Mesenchymal stem cell (in vitro differentiated cells and primary cell): ENCODE measurements at regions not wholly inside any gene's neighbourhood (a gene's known extent, or its start where the extent isn't known, plus 50 kb on each side); places are given as distances from the start of the nearest gene placed in this dataset.

Experiments
- DNase-seq: peaks from one replicate; pipeline ENCODE4 v3.0.0-alpha.2; 2013
- H2AFZ ChIP-seq: one replicate; pipeline ENCODE4 v1.6.1; 2013; ENCODE audit warnings: low read depth, mild to moderate bottlenecking, control low read depth, inconsistent platforms, low read length, moderate library complexity
- H2AK5ac ChIP-seq: 2 replicates; pipeline ENCODE4 v1.6.1; 2013; ENCODE audit warnings: low read length, moderate library complexity, mild to moderate bottlenecking, inconsistent platforms; ENCODE audit not compliant: severe bottlenecking
- H2BK120ac ChIP-seq: one replicate; pipeline ENCODE4 v1.6.1; 2013; ENCODE audit warnings: low read depth, mild to moderate bottlenecking, inconsistent platforms, low read length, moderate library complexity
- H2BK12ac ChIP-seq, 2 experiments: one replicate each; pipeline ENCODE4 v1.6.1; 2013; ENCODE audit warnings: inconsistent platforms in 2 of 2, low read length in 2 of 2, mild to moderate bottlenecking in 2 of 2, moderate library complexity in 2 of 2, control low read depth in 1 of 2
- H2BK15ac ChIP-seq: one replicate; pipeline ENCODE4 v1.6.1; 2013; ENCODE audit warnings: mild to moderate bottlenecking, low read depth, inconsistent platforms; ENCODE audit not compliant: poor library complexity, severe bottlenecking
- H2BK5ac ChIP-seq: 2 replicates; pipeline ENCODE4 v1.6.1; 2013; ENCODE audit warnings: low read depth, mild to moderate bottlenecking, low read length, control low read depth, inconsistent platforms; ENCODE audit not compliant: poor library complexity, severe bottlenecking
- H3K14ac ChIP-seq, 2 experiments: one replicate each; pipeline ENCODE4 v1.6.1; 2013; ENCODE audit warnings: inconsistent platforms in 2 of 2, low read length in 2 of 2, control low read depth in 1 of 2, mild to moderate bottlenecking in 1 of 2, moderate library complexity in 1 of 2
- H3K18ac ChIP-seq, 2 experiments: one replicate each; pipeline ENCODE4 v1.6.1; 2013; ENCODE audit warnings: inconsistent platforms in 2 of 2, low read length in 2 of 2, control low read depth in 1 of 2, low read depth in 1 of 2, mild to moderate bottlenecking in 1 of 2
- H3K23ac ChIP-seq, 2 experiments: one replicate each; pipeline ENCODE4 v1.6.1; 2013; ENCODE audit warnings: inconsistent platforms in 2 of 2, low read length in 2 of 2, mild to moderate bottlenecking in 2 of 2, moderate library complexity in 2 of 2, control low read depth in 1 of 2
- H3K27ac ChIP-seq: 2 replicates; pipeline ENCODE4 v1.5.1; 2013; ENCODE audit warnings: mild to moderate bottlenecking, moderate library complexity, low read length, control low read depth, inconsistent platforms; ENCODE audit not compliant: poor library complexity, severe bottlenecking
- H3K27me3 ChIP-seq, 2 experiments: 2 replicates each; pipeline versions ENCODE4 v1.6.1 to v1.7.0; 2013; ENCODE audit warnings: low read length in 2 of 2, mild to moderate bottlenecking in 2 of 2, moderate library complexity in 2 of 2, control low read depth in 1 of 2, inconsistent platforms in 1 of 2; ENCODE audit not compliant: control insufficient read depth in 1 of 2, insufficient read depth in 1 of 2
- H3K36me3 ChIP-seq, 2 experiments: 2 replicates each; pipeline versions ENCODE4 v1.6.1 to v1.7.0; 2013; ENCODE audit warnings: low read length in 2 of 2, control low read depth in 1 of 2, inconsistent platforms in 1 of 2, low read depth in 1 of 2, mild to moderate bottlenecking in 1 of 2; ENCODE audit not compliant: insufficient read depth in 2 of 2, control insufficient read depth in 1 of 2
- H3K4ac ChIP-seq, 2 experiments: one replicate each; pipeline ENCODE4 v1.6.1; 2013; ENCODE audit warnings: inconsistent platforms in 2 of 2, low read length in 2 of 2, mild to moderate bottlenecking in 2 of 2, moderate library complexity in 2 of 2, control low read depth in 1 of 2, low read depth in 1 of 2
- H3K4me1 ChIP-seq: 2 replicates; pipeline ENCODE4 v1.6.1; 2013; ENCODE audit warnings: low read depth, low read length, control low read depth; ENCODE audit not compliant: control insufficient read depth, insufficient read depth
- H3K4me2 ChIP-seq: 2 replicates; pipeline ENCODE4 v1.6.1; 2013; ENCODE audit warnings: low read length, mild to moderate bottlenecking, inconsistent platforms; ENCODE audit not compliant: poor library complexity, severe bottlenecking
- H3K4me3 ChIP-seq, 2 experiments: 2 replicates each; pipeline versions ENCODE4 v1.5.1 to v1.7.0; 2013; ENCODE audit warnings: low read length in 2 of 2, mild to moderate bottlenecking in 2 of 2, control low read depth in 1 of 2, low read depth in 1 of 2; ENCODE audit not compliant: insufficient read depth in 1 of 2
- H3K79me1 ChIP-seq: replicated peaks from 2 replicates; pipeline ENCODE4 v1.6.1; 2013; ENCODE audit warnings: mild to moderate bottlenecking, control low read depth, low read length, inconsistent platforms; ENCODE audit not compliant: poor library complexity, severe bottlenecking
- H3K9ac ChIP-seq: 2 replicates; pipeline ENCODE4 v1.7.0; 2013; ENCODE audit warnings: mild to moderate bottlenecking, low read length, moderate library complexity
- H3K9me3 ChIP-seq: 2 replicates; pipeline ENCODE4 v1.7.0; 2013; ENCODE audit warnings: mild to moderate bottlenecking, low read length; ENCODE audit not compliant: control insufficient read depth
- H4K8ac ChIP-seq: one replicate; pipeline ENCODE4 v1.6.1; 2013; ENCODE audit warnings: inconsistent platforms, mild to moderate bottlenecking, low read length, moderate library complexity
- H4K91ac ChIP-seq: one replicate; pipeline ENCODE4 v1.6.1; 2013; ENCODE audit warnings: mild to moderate bottlenecking, low read length, inconsistent platforms
- WGBS: methylation state at CpG from one replicate; pipeline ENCODE4 v1.1.7; 2013; ENCODE audit warnings: mixed read lengths; 5-methylcytosine and 5-hydroxymethylcytosine counted together

GRCh38 chr6:148199584-148199983, 143.1 kb upstream of the SASH1 start:
- no peak overlapping the region for H3K4me3 ChIP-seq
- no peak overlapping the region for H3K14ac ChIP-seq
- DNase-seq, result no peak
- H2AK5ac ChIP-seq, result no peak overlapping the region
- peaks cover 0 to 4% of the 10 kb centered on the region in 2 experiments for H3K27me3 ChIP-seq
- H4K91ac ChIP-seq, result no peak overlapping the region
- no peaks in the 10 kb centered on the region for H3K4me1 ChIP-seq
- no peaks in the 10 kb centered on the region for H3K36me3 ChIP-seq
- no peak overlapping the region for H4K8ac ChIP-seq
- no peak overlapping the region for H2BK12ac ChIP-seq
- no peak overlapping the region for H2BK5ac ChIP-seq
- no peak overlapping the region for H3K18ac ChIP-seq
- H2AFZ ChIP-seq, result no peak overlapping the region
- no peaks in the 10 kb centered on the region for H3K79me1 ChIP-seq
- H3K9me3 ChIP-seq, result no peaks in the 10 kb centered on the region
- H3K4me2 ChIP-seq, result no peak overlapping the region
- no peak overlapping the region for H3K27ac ChIP-seq
- no peak overlapping the region for H3K9ac ChIP-seq
- WGBS, result 92% methylated on average over 3 of the region's 3 CpGs
- H2BK120ac ChIP-seq, result no peak overlapping the region
- no peak overlapping the region for H2BK15ac ChIP-seq
- no peak overlapping the region for H3K4ac ChIP-seq
- no peak overlapping the region for H3K23ac ChIP-seq

GRCh38 chr6:148200293-148200692, 142.3 kb upstream of the SASH1 start:
- Histone ChIP-seq H3K4ac (no peak overlapping the region), H3K23ac (no peak overlapping the region), H3K27ac (no peak overlapping the region), H3K18ac (no peak overlapping the region), H2AFZ (no peak overlapping the region), H3K79me1 (no peaks in the 10 kb centered on the region), H2BK5ac (no peak overlapping the region), H4K8ac (no peak overlapping the region), H3K27me3 (peaks cover 0 to 4% of the 10 kb centered on the region in 2 experiments), H3K36me3 (no peaks in the 10 kb centered on the region), H3K9ac (no peak overlapping the region), H3K4me1 (no peaks in the 10 kb centered on the region), H2BK120ac (no peak overlapping the region), H4K91ac (no peak overlapping the region), H2BK12ac (no peak overlapping the region), H2AK5ac (no peak overlapping the region), H3K4me3 (no peak overlapping the region), H3K14ac (no peak overlapping the region), H3K9me3 (no peaks in the 10 kb centered on the region), H3K4me2 (no peak overlapping the region), H2BK15ac (no peak overlapping the region)
- WGBS, result 90% methylated on average over 9 of the region's 10 CpGs
- no peak for DNase-seq

- H4K91ac ChIP-seq, result no peak overlapping the region
- 100% methylated on average over 2 of the region's 3 CpGs for WGBS
- no peak overlapping the region for H2BK15ac ChIP-seq
- no peak overlapping the region for H2BK5ac ChIP-seq
- no peak overlapping the region for H3K14ac ChIP-seq
- no peak overlapping the region for H3K4me2 ChIP-seq
- no peak overlapping the region for H3K23ac ChIP-seq
- H2BK12ac ChIP-seq, result no peak overlapping the region
- no peaks in the 10 kb centered on the region for H3K36me3 ChIP-seq
- H3K79me1 ChIP-seq, result no peaks in the 10 kb centered on the region
- no peaks in the 10 kb centered on the region for H3K4me1 ChIP-seq
- no peak overlapping the region for H3K27ac ChIP-seq
- no peak overlapping the region for H3K4me3 ChIP-seq
- peaks cover 0 to 4% of the 10 kb centered on the region in 2 experiments for H3K27me3 ChIP-seq
- no peak overlapping the region for H3K9ac ChIP-seq
- no peak overlapping the region for H2AK5ac ChIP-seq
- no peak for DNase-seq
- no peak overlapping the region for H3K4ac ChIP-seq
- H2BK120ac ChIP-seq, result no peak overlapping the region
- no peak overlapping the region for H3K18ac ChIP-seq
- H4K8ac ChIP-seq, result no peak overlapping the region
- no peaks in the 10 kb centered on the region for H3K9me3 ChIP-seq
- H2AFZ ChIP-seq, result no peak overlapping the region
Observed at GRCh38 chr6:148200781-148201180, 141.9 kb upstream of the SASH1 start.

GRCh38 chr6:148203281-148203925, 139.2 kb upstream of the SASH1 start:
- Histone ChIP-seq H3K79me1 (no peaks in the 10 kb centered on the region), H2BK5ac (no peak overlapping the region), H3K23ac (no peak overlapping the region), H3K14ac (no peak overlapping the region), H3K4me1 (no peaks in the 10 kb centered on the region), H3K4me2 (peak overlapping the region; percentile 45), H4K8ac (no peak overlapping the region), H3K4me3 (no peak overlapping the region), H2AFZ (no peak overlapping the region), H2BK15ac (no peak overlapping the region), H3K4ac (no peak overlapping the region), H2AK5ac (no peak overlapping the region), H3K27me3 (peaks cover 0 to 4% of the 10 kb centered on the region in 2 experiments), H3K27ac (no peak overlapping the region), H3K9ac (no peak overlapping the region), H4K91ac (no peak overlapping the region), H3K18ac (no peak overlapping the region), H3K9me3 (no peaks in the 10 kb centered on the region), H2BK120ac (no peak overlapping the region), H2BK12ac (no peak overlapping the region), H3K36me3 (no peaks in the 10 kb centered on the region)
- DNase-seq, result peak; percentile 15
- WGBS, result 91% methylated on average over 8 of the region's 9 CpGs
